Thoracic aorta (tissue), 2 donors: ENCODE measurements at regions not wholly inside any gene's neighbourhood (a gene's known extent, or its start where the extent isn't known, plus 50 kb on each side); places are given as distances from the start of the nearest gene placed in this dataset.
"Not testable (repeated sequence)": the region's sequence is repeated elsewhere in the genome, so short reads cannot be mapped to it uniquely, and the experiment has no call there.

Experiments
- ATAC-seq: fragments of 150-250 bp; one replicate; pipeline ENCODE4 v1.8.0; 2017; ENCODE audit warnings: low read depth; ENCODE audit not compliant: insufficient number of reproducible peaks, low FRiP score
- DNase-seq: peaks from one replicate; pipeline ENCODE4 v3.0.0-alpha.2; 2020; ENCODE audit warnings: low spot score
- H3K27ac ChIP-seq, 2 donors: fragments of 200-600 bp; sonication (generic); 1 replicate in 1 of 2; 2 replicates in 1 of 2; pipeline ENCODE4 v1.5.1; 2016; ENCODE audit warnings: mild to moderate bottlenecking in 2 of 2, moderate library complexity in 2 of 2
- H3K27me3 ChIP-seq: fragments of 200-600 bp; sonication (generic); replicated peaks from 2 replicates; pipeline ENCODE4 v1.6.0; 2016; ENCODE audit warnings: mild to moderate bottlenecking; ENCODE audit not compliant: insufficient read depth
- H3K36me3 ChIP-seq: fragments of 200-600 bp; sonication (generic); one replicate; pipeline ENCODE4 v1.5.1; 2016
- H3K4me1 ChIP-seq, 2 donors: fragments of 200-600 bp; sonication (generic); 1 replicate in 1 of 2; 2 replicates in 1 of 2; pipeline versions ENCODE4 v1.5.1 to v1.6.0; 2016; ENCODE audit warnings: low read depth in 2 of 2, mild to moderate bottlenecking in 1 of 2; ENCODE audit not compliant: control insufficient read depth in 1 of 2
- H3K4me3 ChIP-seq: fragments of 200-600 bp; sonication (generic); 2 replicates; pipeline ENCODE4 v1.5.1; 2016; ENCODE audit warnings: mild to moderate bottlenecking
- H3K9me3 ChIP-seq: fragments of 200-600 bp; sonication (generic); 2 replicates; pipeline ENCODE4 v1.5.1; 2016
- TF ChIP-seq, protein P1 (sequence below): fragments of 200-600 bp; sonication (generic); IDR thresholded peaks from one replicate; pipeline ENCODE4 v1.5.1; 2019; ENCODE audit warnings: antibody characterized with exemption

- Histone ChIP-seq H3K36me3 (no peaks in the 10 kb centered on the region), H3K4me3 (no peak overlapping the region), H3K27me3 (no peaks in the 10 kb centered on the region), H3K27ac (no peak overlapping the region), H3K9me3 (peaks cover 3% of the 10 kb centered on the region), H3K4me1 (no peaks in the 10 kb centered on the region)
- TF ChIP-seq, protein P1, sequence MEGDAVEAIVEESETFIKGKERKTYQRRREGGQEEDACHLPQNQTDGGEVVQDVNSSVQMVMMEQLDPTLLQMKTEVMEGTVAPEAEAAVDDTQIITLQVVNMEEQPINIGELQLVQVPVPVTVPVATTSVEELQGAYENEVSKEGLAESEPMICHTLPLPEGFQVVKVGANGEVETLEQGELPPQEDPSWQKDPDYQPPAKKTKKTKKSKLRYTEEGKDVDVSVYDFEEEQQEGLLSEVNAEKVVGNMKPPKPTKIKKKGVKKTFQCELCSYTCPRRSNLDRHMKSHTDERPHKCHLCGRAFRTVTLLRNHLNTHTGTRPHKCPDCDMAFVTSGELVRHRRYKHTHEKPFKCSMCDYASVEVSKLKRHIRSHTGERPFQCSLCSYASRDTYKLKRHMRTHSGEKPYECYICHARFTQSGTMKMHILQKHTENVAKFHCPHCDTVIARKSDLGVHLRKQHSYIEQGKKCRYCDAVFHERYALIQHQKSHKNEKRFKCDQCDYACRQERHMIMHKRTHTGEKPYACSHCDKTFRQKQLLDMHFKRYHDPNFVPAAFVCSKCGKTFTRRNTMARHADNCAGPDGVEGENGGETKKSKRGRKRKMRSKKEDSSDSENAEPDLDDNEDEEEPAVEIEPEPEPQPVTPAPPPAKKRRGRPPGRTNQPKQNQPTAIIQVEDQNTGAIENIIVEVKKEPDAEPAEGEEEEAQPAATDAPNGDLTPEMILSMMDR = no peak
- no peak for DNase-seq
- no peak for ATAC-seq
Measured at GRCh38 chr6:159520002-159520401, 173.0 kb downstream of the SOD2 start.

DNA sequence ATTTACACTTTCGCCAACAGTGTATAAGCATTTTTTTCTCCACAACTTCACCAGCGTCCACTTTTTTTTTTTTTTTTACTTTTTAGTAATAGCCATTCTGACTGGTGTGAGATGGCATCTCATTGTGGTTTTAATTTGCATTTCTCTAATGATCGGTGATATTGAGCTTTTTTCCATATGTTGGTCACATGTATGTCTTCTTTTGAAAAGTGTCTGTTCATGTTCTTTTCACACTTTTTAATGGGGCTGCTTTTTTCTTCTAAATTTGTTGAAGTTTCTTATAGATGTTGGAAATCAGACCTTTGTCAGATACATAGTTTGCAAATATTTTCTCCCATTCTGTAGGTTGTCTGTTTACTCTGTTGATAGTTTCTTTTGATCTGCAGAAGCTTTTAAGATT lies 177.2 kb downstream of the SOD2 start:
- H3K27me3 ChIP-seq, H3K27ac ChIP-seq, ATAC-seq, H3K9me3 ChIP-seq, H3K4me1 ChIP-seq, DNase-seq, H3K4me3 ChIP-seq, H3K36me3 ChIP-seq: not testable (repeated sequence)

DNA sequence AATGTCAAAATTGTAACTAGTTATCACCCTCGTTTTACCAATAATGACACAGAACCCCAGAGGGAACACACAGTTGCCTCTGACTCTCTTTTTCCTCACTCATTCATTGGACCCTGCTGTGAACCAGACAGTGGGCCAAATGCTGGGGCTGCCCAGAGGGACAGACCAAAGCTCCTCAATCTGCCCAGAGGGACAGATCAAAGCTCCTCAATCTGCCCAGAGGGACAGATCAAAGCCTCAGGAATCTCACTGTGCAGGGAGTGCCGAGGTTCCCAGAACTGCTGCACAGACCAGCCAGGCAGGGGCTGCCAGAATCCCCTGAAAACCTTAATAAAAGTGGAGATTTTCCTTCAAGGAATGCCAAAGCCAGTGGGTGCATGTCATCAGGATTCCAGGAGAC lies 179.1 kb downstream of the SOD2 start:
- no peak for ATAC-seq
- peaks cover 3% of the 10 kb centered on the region for H3K9me3 ChIP-seq
- no peak overlapping the region for H3K27ac ChIP-seq
- H3K36me3 ChIP-seq = no peaks in the 10 kb centered on the region
- no peaks in the 10 kb centered on the region for H3K27me3 ChIP-seq
- no peak overlapping the region for H3K4me3 ChIP-seq
- no peak for DNase-seq
- peaks cover 0 to 1% of the 10 kb centered on the region in 2 donors for H3K4me1 ChIP-seq
- TF ChIP-seq, protein P1 = no peak

DNA sequence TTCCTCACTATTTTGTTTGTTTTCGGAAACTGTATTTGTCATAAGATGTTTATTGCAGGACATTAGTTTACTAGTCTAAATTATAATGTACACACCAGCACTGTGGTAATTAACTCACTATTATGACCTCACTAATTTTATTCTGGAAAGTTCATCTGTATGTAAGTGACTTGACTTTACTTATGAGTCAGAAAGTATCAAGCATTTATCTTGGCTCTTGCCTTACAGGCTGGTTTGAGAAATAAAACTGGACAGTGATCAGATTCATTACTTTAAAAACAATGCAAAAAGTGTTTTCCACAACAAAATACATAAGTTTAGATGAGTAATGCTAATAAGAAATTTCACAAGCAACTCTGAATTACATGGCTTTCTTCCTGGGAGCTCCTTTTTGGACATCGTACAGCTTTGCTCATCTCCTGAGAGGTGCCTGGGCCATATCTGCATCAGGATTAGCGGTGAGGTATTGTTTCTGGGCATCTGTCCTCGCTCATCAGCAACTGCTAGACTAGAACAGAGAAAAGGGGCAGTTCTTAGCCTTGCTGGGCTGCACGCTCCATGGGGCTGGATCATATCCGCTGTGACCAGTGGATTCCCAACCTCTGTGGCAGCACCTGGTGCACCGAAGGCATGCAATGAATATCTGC lies 179.8 kb downstream of the SOD2 start:
- peaks cover 3% of the 10 kb centered on the region for H3K9me3 ChIP-seq
- H3K4me1 ChIP-seq = peaks cover 0 to 6% of the 10 kb centered on the region in 2 donors
- H3K4me3 ChIP-seq = no peak overlapping the region
- no peaks in the 10 kb centered on the region for H3K36me3 ChIP-seq
- no peaks in the 10 kb centered on the region for H3K27me3 ChIP-seq
- TF ChIP-seq, protein P1 = no peak
- no peak overlapping the region for H3K27ac ChIP-seq
- ATAC-seq (no peak), DNase-seq (no peak)

DNA sequence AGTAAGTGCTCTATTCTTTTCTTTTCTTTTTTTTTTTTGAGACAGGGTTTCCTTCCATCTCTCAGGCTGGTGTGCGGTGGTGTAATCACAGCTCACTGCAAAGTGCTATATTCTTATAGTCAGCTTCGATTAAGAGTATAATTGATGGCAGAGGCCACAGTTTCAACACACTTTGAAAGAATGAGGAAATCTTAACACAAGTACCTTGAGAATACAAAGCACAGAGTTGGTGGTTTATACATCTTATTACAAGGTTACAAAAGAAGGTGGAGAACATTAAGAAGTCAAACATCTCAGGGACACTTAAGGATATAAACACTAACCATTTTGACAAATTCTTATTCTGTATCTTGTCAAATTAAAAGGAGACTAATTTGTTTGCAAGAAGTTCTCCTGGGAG lies 180.5 kb downstream of the SOD2 start:
- H3K36me3 ChIP-seq = no peaks in the 10 kb centered on the region
- H3K9me3 ChIP-seq = peaks cover 3% of the 10 kb centered on the region
- H3K27me3 ChIP-seq = no peaks in the 10 kb centered on the region
- DNase-seq (no peak), ATAC-seq (no peak)
- H3K4me3 ChIP-seq = no peak overlapping the region
- no peak overlapping the region for H3K27ac ChIP-seq
- TF ChIP-seq, protein P1 = no peak
- H3K4me1 ChIP-seq = peaks cover 0 to 6% of the 10 kb centered on the region in 2 donors

DNA sequence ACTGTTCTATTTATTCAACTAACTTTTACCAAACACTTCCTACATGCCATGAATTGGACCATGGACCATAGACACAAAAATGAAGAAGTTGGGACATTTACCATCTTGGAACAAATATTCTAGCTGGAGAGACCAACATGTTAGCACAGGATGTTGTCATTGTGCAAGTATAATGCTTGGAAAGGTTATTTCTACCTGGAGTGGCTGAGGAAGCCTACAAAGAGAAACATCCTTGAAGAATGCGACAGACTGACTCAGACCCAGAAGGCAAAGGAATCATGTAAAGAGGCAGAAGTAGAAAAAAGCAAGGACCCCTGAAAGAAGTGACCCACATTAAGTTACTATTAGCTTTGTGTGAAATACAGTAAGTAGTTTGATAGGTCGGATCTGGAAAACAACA lies 180.9 kb downstream of the SOD2 start:
- TF ChIP-seq, protein P1 = no peak
- H3K36me3 ChIP-seq = no peaks in the 10 kb centered on the region
- no peak overlapping the region for H3K27ac ChIP-seq
- DNase-seq (no peak), ATAC-seq (no peak)
- peaks cover 0 to 6% of the 10 kb centered on the region in 2 donors for H3K4me1 ChIP-seq
- no peak overlapping the region for H3K4me3 ChIP-seq
- H3K27me3 ChIP-seq = no peaks in the 10 kb centered on the region
- H3K9me3 ChIP-seq = peaks cover 3% of the 10 kb centered on the region
